HCT116 (cell line): ENCODE measurements at regions not wholly inside any gene's neighbourhood (a gene's known extent, or its start where the extent isn't known, plus 50 kb on each side); places are given as distances from the start of the nearest gene placed in this dataset.

ENCODE experiments used
- CTCF ChIP-seq, 3 experiments: fragments of 200-600 bp in 1 of 3; sonication (generic) in 1 of 3; IDR thresholded peaks in 2 of 3; conservative IDR thresholded peaks in 1 of 3; 2 replicates each; pipeline ENCODE4 v1.5.1; 2012 to 2017; ENCODE audit warnings: low read depth in 2 of 3, low read length in 2 of 3, antibody characterized with exemption in 1 of 3, borderline replicate concordance in 1 of 3, control low read depth in 1 of 3, mild to moderate bottlenecking in 1 of 3, mixed read lengths in 1 of 3, mixed run types in 1 of 3, moderate library complexity in 1 of 3; ENCODE audit not compliant: insufficient read depth in 1 of 3
- EZH2 ChIP-seq: fragments of 200-600 bp; sonication (generic); IDR thresholded peaks from 2 replicates; pipeline ENCODE4 v1.6.1; 2017; ENCODE audit warnings: antibody characterized with exemption, mixed run types
- EZH2phosphoT487 ChIP-seq: fragments of 200-600 bp; IDR thresholded peaks from 2 replicates; pipeline ENCODE4 v1.6.1; 2018; ENCODE audit warnings: antibody characterized with exemption, borderline replicate concordance
- JUND ChIP-seq: IDR thresholded peaks from 2 replicates; pipeline ENCODE4 v1.6.1; 2012
- MAX ChIP-seq: IDR thresholded peaks from 2 replicates; pipeline ENCODE4 v1.6.1; 2012
- POLR2A ChIP-seq: IDR thresholded peaks from 2 replicates; pipeline ENCODE4 v1.7.0; 2011; ENCODE audit warnings: borderline replicate concordance; ENCODE audit not compliant: insufficient read depth, insufficient read length; ENCODE audit errors: extremely low read depth
- POLR2AphosphoS5 ChIP-seq: IDR thresholded peaks from 2 replicates; pipeline ENCODE4 v1.6.1; 2011; ENCODE audit warnings: mild to moderate bottlenecking, low read depth, low read length, moderate library complexity
- TCF7L2 ChIP-seq: IDR thresholded peaks from 2 replicates; pipeline ENCODE4 v1.7.0; 2011; ENCODE audit warnings: borderline replicate concordance, inconsistent platforms; ENCODE audit not compliant: insufficient read depth, insufficient read length; ENCODE audit errors: extremely low read depth
- TF ChIP-seq, protein P1 (sequence below): IDR thresholded peaks from 2 replicates; pipeline ENCODE4 v1.6.1; 2012

DNA sequence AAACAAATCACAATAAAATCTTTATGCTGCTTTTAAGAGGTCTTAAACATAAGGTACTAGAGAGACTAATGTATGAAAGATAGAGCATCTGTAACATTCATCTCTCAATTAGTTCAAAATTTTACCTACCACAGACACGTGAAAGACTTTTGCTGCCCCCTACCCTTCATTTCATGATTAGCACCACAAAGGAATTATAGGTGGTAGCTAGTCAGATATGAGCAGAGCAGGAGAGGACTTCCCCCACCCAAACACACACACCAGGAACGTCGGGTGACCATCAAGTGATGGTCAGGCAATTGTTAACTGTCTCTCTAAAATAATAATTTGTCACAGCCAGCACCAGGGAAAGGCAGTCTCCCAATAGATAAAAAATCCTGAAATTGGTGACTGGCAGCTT lies 1531.7 kb upstream of the SPRY2 start:
- peak; percentile 17 to 44 (median 34); a peak in 5 of 6 replicates for TF ChIP-seq CTCF (IDR thresholded peaks at IDR 0.05 in 2 of 3, conservative IDR thresholded peaks at IDR 0.05 in 1 of 3; ENCODE audit: borderline replicate concordance in 1 of 3, insufficient read depth in 1 of 3, low read depth in 2 of 3, low read length in 2 of 3)
- TF ChIP-seq POLR2AphosphoS5 = no peak
- TF ChIP-seq EZH2 = no peak
- no peak for TF ChIP-seq POLR2A
- no peak for TF ChIP-seq TCF7L2
- TF ChIP-seq, protein P1, sequence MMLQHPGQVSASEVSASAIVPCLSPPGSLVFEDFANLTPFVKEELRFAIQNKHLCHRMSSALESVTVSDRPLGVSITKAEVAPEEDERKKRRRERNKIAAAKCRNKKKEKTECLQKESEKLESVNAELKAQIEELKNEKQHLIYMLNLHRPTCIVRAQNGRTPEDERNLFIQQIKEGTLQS = no peak
- no peak for TF ChIP-seq JUND
- no peak for TF ChIP-seq EZH2phosphoT487
- TF ChIP-seq MAX = no peak
